Kidney epithelial cell (primary cell): ENCODE measurements at regions not wholly inside any gene's neighbourhood (a gene's known extent, or its start where the extent isn't known, plus 50 kb on each side); places are given as distances from the start of the nearest gene placed in this dataset.

Experiments used
- DNase-seq: peaks from one replicate; pipeline ENCODE4 v3.0.0-alpha.2; 2010; ENCODE audit warnings: low read depth
- H3K27me3 ChIP-seq: 2 replicates; pipeline ENCODE4 v1.6.0; 2011; ENCODE audit warnings: low read length; ENCODE audit not compliant: control insufficient read depth, insufficient read depth
- H3K36me3 ChIP-seq: 2 replicates; pipeline ENCODE4 v1.5.1; 2011; ENCODE audit warnings: low read length; ENCODE audit not compliant: control insufficient read depth, insufficient read depth
- H3K4me3 ChIP-seq: 2 replicates; pipeline ENCODE4 v1.5.1; 2011; ENCODE audit warnings: low read depth, mild to moderate bottlenecking, control low read depth, low read length
- CTCF ChIP-seq: IDR thresholded peaks from 2 replicates; pipeline ENCODE4 v1.5.1; 2011; ENCODE audit warnings: mild to moderate bottlenecking, moderate library complexity, low read length, control low read depth, inconsistent platforms; ENCODE audit not compliant: insufficient read depth, poor library complexity, severe bottlenecking

GRCh38 chr10:118246332-118247295 is 95.5 kb downstream of the FAM204A start:
- Histone ChIP-seq H3K36me3 (no peaks in the 10 kb centered on the region), H3K27me3 (peaks cover 12% of the 10 kb centered on the region), H3K4me3 (no peak overlapping the region)
- no peak for TF ChIP-seq CTCF
- no peak for DNase-seq

- TF ChIP-seq CTCF, result no peak
- no peak for DNase-seq
- Histone ChIP-seq H3K36me3 (no peaks in the 10 kb centered on the region), H3K4me3 (no peak overlapping the region), H3K27me3 (peaks cover 15% of the 10 kb centered on the region)
Measured at GRCh38 chr10:118243907-118244306, 98.2 kb downstream of the FAM204A start.

- Histone ChIP-seq H3K4me3 (peak overlapping the region; percentile 23), H3K27me3 (peaks cover 12% of the 10 kb centered on the region), H3K36me3 (no peaks in the 10 kb centered on the region)
- peak; percentile 92 for TF ChIP-seq CTCF
- DNase-seq, result peak; percentile 37
Measured at GRCh38 chr10:118241229-118242137, 100.6 kb downstream of the FAM204A start.

- Histone ChIP-seq H3K4me3 (no peak overlapping the region), H3K36me3 (no peaks in the 10 kb centered on the region), H3K27me3 (peaks cover 12% of the 10 kb centered on the region)
- TF ChIP-seq CTCF, result no peak
- DNase-seq, result no peak
Measured at GRCh38 chr10:118239236-118239630, 102.9 kb downstream of the FAM204A start.

- DNase-seq, result no peak
Measured at GRCh38 chr10:118238573-118239235, 103.4 kb downstream of the FAM204A start.

More at GRCh38 chr10:118238573-118239235, 103.4 kb downstream of the FAM204A start:
- TF ChIP-seq CTCF, result no peak
- H3K4me3 ChIP-seq, result no peak overlapping the region
- H3K27me3 ChIP-seq, result peaks cover 11% of the 10 kb centered on the region
- H3K36me3 ChIP-seq, result no peaks in the 10 kb centered on the region
